Peyer's patch (tissue), 4 donors: ENCODE measurements at regions not wholly inside any gene's neighbourhood (a gene's known extent, or its start where the extent isn't known, plus 50 kb on each side); places are given as distances from the start of the nearest gene placed in this dataset.
"Not testable (repeated sequence)": the region's sequence is repeated elsewhere in the genome, so short reads cannot be mapped to it uniquely, and the experiment has no call there.

Experiments used
- DNase-seq, 3 donors: peaks; one replicate each; pipeline ENCODE4 v3.0.0-alpha.2; 2017 to 2019
- H3K27ac ChIP-seq, 4 donors: fragments of 200-600 bp; sonication (generic); one replicate each; pipeline ENCODE4 v1.5.1; 2016 to 2019
- H3K27me3 ChIP-seq, 2 donors: fragments of 200-600 bp; sonication (generic); one replicate each; pipeline ENCODE4 v1.5.1; 2019
- H3K36me3 ChIP-seq, 3 donors: fragments of 200-600 bp; sonication (generic); one replicate each; pipeline ENCODE4 v1.5.1; 2016 to 2019
- H3K4me1 ChIP-seq, 4 donors: fragments of 200-600 bp; sonication (generic); one replicate each; pipeline ENCODE4 v1.5.1; 2016 to 2019
- H3K4me3 ChIP-seq, 4 donors: fragments of 200-600 bp; sonication (generic); 1 replicate in 3 of 4; 2 replicates in 1 of 4; pipeline ENCODE4 v1.5.1; 2016 to 2019; ENCODE audit warnings: mild to moderate bottlenecking in 1 of 4
- H3K9me3 ChIP-seq, 4 donors: fragments of 200-600 bp; sonication (generic); one replicate each; pipeline ENCODE4 v1.5.1; 2016 to 2019; ENCODE audit warnings: mild to moderate bottlenecking in 1 of 4
- POLR2A ChIP-seq, 2 donors: fragments of 450-650 bp; IDR thresholded peaks; one replicate each; pipeline ENCODE4 v1.5.1; 2017; ENCODE audit warnings: antibody characterized with exemption in 2 of 2, mild to moderate bottlenecking in 2 of 2, moderate library complexity in 2 of 2
- TF ChIP-seq, protein P1 (sequence below), 6 experiments: fragments of 450-650 bp in 4 of 6; fragments of 200-600 bp in 2 of 6; sonication (generic) in 1 of 6; IDR thresholded peaks; one replicate each; pipeline ENCODE4 v1.5.1; 2017 to 2019; ENCODE audit warnings: antibody characterized with exemption in 6 of 6, mild to moderate bottlenecking in 3 of 6, moderate library complexity in 1 of 6

DNA sequence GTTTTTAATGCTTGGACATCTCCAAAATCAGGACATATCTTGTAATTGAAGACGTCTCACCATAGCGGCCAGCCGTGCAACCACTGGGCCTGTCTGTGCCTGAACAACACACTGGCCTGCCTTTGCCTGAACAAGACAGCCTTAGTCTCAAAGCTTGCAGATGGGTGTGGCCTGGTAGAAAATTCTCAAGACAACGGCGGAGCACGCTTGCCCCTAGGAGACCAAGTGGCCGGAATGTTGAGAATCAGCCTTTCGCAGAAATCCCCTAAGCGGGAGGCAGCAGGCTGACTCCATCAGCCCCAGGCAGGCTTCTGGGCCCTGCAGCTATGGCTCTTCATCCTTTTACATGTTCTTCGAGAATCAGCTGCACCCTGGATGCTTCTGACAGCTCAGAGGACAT is 98.0 kb upstream of the C1orf174 start:
- Histone ChIP-seq H3K27me3 (no peaks in the 10 kb centered on the region), H3K4me1 (no peaks in the 10 kb centered on the region), H3K36me3 (no peaks in the 10 kb centered on the region), H3K4me3 (no peak overlapping the region), H3K27ac (no peak overlapping the region), H3K9me3 (no peaks in the 10 kb centered on the region)
- DNase-seq, result peak in 1 of 3 donors; percentile 11
- no peak for TF ChIP-seq POLR2A (IDR thresholded peaks at IDR 0.05)
- TF ChIP-seq, protein P1, sequence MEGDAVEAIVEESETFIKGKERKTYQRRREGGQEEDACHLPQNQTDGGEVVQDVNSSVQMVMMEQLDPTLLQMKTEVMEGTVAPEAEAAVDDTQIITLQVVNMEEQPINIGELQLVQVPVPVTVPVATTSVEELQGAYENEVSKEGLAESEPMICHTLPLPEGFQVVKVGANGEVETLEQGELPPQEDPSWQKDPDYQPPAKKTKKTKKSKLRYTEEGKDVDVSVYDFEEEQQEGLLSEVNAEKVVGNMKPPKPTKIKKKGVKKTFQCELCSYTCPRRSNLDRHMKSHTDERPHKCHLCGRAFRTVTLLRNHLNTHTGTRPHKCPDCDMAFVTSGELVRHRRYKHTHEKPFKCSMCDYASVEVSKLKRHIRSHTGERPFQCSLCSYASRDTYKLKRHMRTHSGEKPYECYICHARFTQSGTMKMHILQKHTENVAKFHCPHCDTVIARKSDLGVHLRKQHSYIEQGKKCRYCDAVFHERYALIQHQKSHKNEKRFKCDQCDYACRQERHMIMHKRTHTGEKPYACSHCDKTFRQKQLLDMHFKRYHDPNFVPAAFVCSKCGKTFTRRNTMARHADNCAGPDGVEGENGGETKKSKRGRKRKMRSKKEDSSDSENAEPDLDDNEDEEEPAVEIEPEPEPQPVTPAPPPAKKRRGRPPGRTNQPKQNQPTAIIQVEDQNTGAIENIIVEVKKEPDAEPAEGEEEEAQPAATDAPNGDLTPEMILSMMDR (IDR thresholded peaks at IDR 0.05), result no peak

DNA sequence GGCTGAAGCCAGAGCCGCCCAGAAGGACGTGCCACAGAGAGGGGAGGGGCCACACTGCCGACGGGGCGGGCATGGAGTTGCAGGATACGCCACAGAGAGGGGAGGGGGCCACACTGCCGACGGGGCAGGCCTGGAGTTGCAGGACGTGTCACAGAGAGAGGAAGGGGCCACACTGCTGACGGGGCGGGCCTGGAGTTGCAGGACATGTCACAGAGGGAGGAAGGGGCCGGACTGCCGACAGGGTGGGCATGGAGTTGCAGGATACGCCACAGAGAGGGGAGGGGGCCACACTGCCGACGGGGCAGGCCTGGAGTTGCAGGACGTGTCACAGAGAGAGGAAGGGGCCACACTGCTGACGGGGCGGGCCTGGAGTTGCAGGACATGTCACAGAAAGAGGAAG is 99.4 kb upstream of the C1orf174 start:
- DNase-seq, H3K4me3 ChIP-seq, H3K4me1 ChIP-seq, H3K36me3 ChIP-seq, H3K27me3 ChIP-seq, H3K27ac ChIP-seq, H3K9me3 ChIP-seq: not testable (repeated sequence)

DNA sequence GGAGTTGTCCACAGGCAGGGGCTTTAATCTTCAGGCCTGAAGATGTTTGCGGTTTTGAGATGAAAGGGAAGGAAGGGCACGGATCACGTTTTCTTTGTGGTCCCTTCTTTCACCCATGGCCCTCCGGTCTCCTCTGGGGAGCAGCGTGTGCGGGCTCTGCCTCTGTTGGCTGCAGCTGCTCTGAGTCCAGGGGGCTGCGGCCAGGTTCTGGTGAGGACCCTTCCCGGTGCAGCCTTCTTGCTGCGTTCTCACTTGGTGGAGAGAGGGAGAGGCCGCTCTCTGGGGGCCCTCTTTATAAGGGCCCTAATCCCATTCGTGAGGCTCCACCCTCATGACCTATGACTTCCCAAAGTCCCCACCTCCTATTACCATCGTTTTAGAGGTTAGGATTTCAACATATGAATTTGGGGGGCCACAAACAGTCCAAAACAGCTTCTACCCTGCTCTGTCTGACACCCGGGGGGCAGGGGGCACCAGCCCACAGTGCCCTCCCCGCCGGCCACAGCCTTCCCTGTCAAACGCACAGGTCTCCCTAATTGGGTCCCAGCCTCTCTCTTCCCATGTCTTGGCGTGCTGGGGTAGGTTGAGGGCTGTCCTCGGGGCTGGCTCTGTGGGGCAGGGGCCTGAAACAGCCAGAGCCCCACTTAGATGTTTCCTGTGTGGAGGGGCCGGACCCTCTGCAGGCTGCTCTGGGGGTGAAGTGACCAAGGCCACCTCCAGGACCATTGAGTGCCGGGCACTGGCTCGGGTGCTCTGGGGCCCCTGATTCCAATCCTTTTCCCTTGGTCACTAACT is 100.1 kb upstream of the C1orf174 start:
- H3K36me3 ChIP-seq, result no peaks in the 10 kb centered on the region
- no peaks in the 10 kb centered on the region for H3K27me3 ChIP-seq
- no peak for TF ChIP-seq POLR2A (IDR thresholded peaks at IDR 0.05)
- TF ChIP-seq, protein P1 (IDR thresholded peaks at IDR 0.05), result no peak
- H3K4me3 ChIP-seq, result no peak overlapping the region
- no peaks in the 10 kb centered on the region for H3K9me3 ChIP-seq
- no peaks in the 10 kb centered on the region for H3K4me1 ChIP-seq
- DNase-seq, result peak in 1 of 3 donors; percentile 22
- H3K27ac ChIP-seq, result no peak overlapping the region

DNA sequence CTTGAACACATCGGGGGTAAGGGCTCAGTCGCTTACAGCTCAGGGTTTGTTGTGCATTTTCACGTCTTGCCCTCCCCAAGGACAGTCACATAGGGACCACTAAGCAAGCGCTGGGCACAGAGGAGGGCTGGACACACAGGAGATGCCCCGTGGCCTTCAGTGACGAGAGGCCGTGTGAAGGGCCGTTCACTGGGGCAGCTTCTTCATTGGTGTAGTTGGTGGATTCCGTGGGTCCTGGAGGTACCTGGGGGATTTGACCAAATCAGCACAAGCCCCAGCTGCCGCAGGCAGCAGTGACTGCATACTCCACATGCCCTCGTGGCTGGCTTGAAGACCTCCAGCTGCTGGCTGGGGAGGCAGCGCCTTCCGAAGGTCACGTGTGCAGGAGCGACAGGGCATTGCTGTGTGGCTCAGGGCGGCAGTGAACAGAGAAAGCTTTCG is 100.8 kb upstream of the C1orf174 start:
- no peaks in the 10 kb centered on the region for H3K36me3 ChIP-seq
- H3K4me1 ChIP-seq, result no peaks in the 10 kb centered on the region
- H3K4me3 ChIP-seq, result no peak overlapping the region
- H3K27me3 ChIP-seq, result no peaks in the 10 kb centered on the region
- DNase-seq, result peak in 2 of 3 donors; percentile 24 to 39
- no peak for TF ChIP-seq POLR2A (IDR thresholded peaks at IDR 0.05)
- TF ChIP-seq, protein P1 (IDR thresholded peaks at IDR 0.05), result no peak
- no peaks in the 10 kb centered on the region for H3K9me3 ChIP-seq
- no peak overlapping the region for H3K27ac ChIP-seq

DNA sequence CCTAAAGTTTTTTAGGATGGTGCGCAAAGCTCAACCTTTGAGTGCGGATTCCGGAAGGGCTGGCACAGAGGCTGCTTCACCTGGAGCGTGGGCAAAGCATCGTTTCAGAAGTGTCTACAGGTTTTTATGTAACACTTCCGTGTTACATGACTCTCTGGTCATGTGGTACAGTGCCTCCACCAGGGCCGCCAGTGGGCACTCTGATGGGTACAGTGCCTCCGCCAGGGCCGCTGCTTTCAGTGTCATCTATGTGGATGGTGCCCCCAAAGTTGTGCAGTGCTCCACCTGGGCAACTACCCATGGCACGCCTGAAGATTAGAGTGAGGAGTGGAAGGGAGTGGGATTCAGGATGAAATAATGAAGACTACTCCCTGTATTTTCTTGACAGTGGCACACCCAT is 101.4 kb upstream of the C1orf174 start:
- Histone ChIP-seq H3K27me3 (no peaks in the 10 kb centered on the region), H3K4me3 (no peak overlapping the region), H3K9me3 (peaks cover 0 to 2% (median 0%) of the 10 kb centered on the region in 4 donors), H3K36me3 (no peaks in the 10 kb centered on the region), H3K27ac (no peak overlapping the region), H3K4me1 (no peaks in the 10 kb centered on the region)
- DNase-seq, result peak in 2 of 3 donors; percentile 14 to 33
- no peak for TF ChIP-seq POLR2A (IDR thresholded peaks at IDR 0.05)
- TF ChIP-seq, protein P1 (IDR thresholded peaks at IDR 0.05), result no peak

DNA sequence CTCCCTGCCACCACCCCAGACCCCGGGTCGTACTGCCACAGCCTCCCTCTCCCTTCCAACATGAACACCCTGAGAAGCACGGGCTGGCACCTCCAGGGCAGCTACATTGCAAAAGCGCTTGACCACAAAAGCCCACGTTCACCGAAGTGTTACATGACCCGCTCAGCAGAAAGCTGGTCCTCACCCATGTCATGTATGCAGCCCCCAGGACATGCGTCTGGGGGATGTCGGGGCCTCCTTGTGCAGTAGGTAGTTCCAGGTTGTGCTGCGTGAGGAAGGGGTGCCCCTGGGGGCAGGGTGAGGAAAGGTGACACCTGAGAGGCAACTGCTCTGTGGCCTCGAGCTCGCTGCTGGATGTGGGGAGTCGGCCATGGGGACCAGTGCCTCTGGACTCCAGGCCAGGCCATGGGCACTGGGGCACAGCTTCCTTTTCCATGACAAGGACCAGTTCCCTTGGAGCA is 102.0 kb upstream of the C1orf174 start:
- Histone ChIP-seq H3K4me3 (no peak overlapping the region), H3K27me3 (no peaks in the 10 kb centered on the region), H3K4me1 (no peaks in the 10 kb centered on the region), H3K36me3 (no peaks in the 10 kb centered on the region), H3K27ac (no peak overlapping the region), H3K9me3 (peaks cover 0 to 8% (median 0%) of the 10 kb centered on the region in 4 donors)
- DNase-seq, result peak in 2 of 3 donors; percentile 29 to 30
- TF ChIP-seq POLR2A (IDR thresholded peaks at IDR 0.05), result no peak
- TF ChIP-seq, protein P1 (IDR thresholded peaks at IDR 0.05), result no peak
